ENCODE measurements at regions not wholly inside any gene's neighbourhood (a gene's known extent, or its start where the extent isn't known, plus 50 kb on each side); places are given as distances from the start of the nearest gene placed in this dataset.

- TF ChIP-seq SIN3A (IDR thresholded peaks at IDR 0.05; ENCODE audit: borderline replicate concordance, insufficient read depth, low read length) (no peak), TAF1 (IDR thresholded peaks at IDR 0.05; ENCODE audit: borderline replicate concordance, insufficient read depth, low read length) (no peak), POLR2AphosphoS5 (IDR thresholded peaks at IDR 0.05; ENCODE audit: low read depth, low read length) (no peak), FOXP2 (optimal IDR thresholded peaks at IDR 0.05; ENCODE audit: borderline replicate concordance, extremely low read depth, extremely low read length, insufficient read depth) (no peak)
- TF ChIP-seq, protein P1, sequence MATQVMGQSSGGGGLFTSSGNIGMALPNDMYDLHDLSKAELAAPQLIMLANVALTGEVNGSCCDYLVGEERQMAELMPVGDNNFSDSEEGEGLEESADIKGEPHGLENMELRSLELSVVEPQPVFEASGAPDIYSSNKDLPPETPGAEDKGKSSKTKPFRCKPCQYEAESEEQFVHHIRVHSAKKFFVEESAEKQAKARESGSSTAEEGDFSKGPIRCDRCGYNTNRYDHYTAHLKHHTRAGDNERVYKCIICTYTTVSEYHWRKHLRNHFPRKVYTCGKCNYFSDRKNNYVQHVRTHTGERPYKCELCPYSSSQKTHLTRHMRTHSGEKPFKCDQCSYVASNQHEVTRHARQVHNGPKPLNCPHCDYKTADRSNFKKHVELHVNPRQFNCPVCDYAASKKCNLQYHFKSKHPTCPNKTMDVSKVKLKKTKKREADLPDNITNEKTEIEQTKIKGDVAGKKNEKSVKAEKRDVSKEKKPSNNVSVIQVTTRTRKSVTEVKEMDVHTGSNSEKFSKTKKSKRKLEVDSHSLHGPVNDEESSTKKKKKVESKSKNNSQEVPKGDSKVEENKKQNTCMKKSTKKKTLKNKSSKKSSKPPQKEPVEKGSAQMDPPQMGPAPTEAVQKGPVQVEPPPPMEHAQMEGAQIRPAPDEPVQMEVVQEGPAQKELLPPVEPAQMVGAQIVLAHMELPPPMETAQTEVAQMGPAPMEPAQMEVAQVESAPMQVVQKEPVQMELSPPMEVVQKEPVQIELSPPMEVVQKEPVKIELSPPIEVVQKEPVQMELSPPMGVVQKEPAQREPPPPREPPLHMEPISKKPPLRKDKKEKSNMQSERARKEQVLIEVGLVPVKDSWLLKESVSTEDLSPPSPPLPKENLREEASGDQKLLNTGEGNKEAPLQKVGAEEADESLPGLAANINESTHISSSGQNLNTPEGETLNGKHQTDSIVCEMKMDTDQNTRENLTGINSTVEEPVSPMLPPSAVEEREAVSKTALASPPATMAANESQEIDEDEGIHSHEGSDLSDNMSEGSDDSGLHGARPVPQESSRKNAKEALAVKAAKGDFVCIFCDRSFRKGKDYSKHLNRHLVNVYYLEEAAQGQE (IDR thresholded peaks at IDR 0.05; ENCODE audit: insufficient read depth in 1 of 2, low read depth in 2 of 2, low read length in 2 of 2): no peak
Measured at GRCh38 chr4:138300616-138301015, 58.5 kb upstream of the SLC7A11 start.

GRCh38 chr4:138299881-138300280 is 57.7 kb upstream of the SLC7A11 start:
- TF ChIP-seq SIN3A (IDR thresholded peaks at IDR 0.05; ENCODE audit: borderline replicate concordance, insufficient read depth, low read length) (no peak), TAF1 (IDR thresholded peaks at IDR 0.05; ENCODE audit: borderline replicate concordance, insufficient read depth, low read length) (no peak), FOXP2 (optimal IDR thresholded peaks at IDR 0.05; ENCODE audit: borderline replicate concordance, extremely low read depth, extremely low read length, insufficient read depth) (no peak), POLR2AphosphoS5 (IDR thresholded peaks at IDR 0.05; ENCODE audit: low read depth, low read length) (no peak)
- TF ChIP-seq, protein P1 (IDR thresholded peaks at IDR 0.05; ENCODE audit: insufficient read depth in 1 of 2, low read depth in 2 of 2, low read length in 2 of 2): no peak

GRCh38 chr4:138298866-138299265 is 56.7 kb upstream of the SLC7A11 start:
- TF ChIP-seq FOXP2 (optimal IDR thresholded peaks at IDR 0.05; ENCODE audit: borderline replicate concordance, extremely low read depth, extremely low read length, insufficient read depth) (no peak), TAF1 (IDR thresholded peaks at IDR 0.05; ENCODE audit: borderline replicate concordance, insufficient read depth, low read length) (no peak), POLR2AphosphoS5 (IDR thresholded peaks at IDR 0.05; ENCODE audit: low read depth, low read length) (no peak), SIN3A (IDR thresholded peaks at IDR 0.05; ENCODE audit: borderline replicate concordance, insufficient read depth, low read length) (no peak)
- TF ChIP-seq, protein P1 (IDR thresholded peaks at IDR 0.05; ENCODE audit: insufficient read depth in 1 of 2, low read depth in 2 of 2, low read length in 2 of 2): no peak

DNA sequence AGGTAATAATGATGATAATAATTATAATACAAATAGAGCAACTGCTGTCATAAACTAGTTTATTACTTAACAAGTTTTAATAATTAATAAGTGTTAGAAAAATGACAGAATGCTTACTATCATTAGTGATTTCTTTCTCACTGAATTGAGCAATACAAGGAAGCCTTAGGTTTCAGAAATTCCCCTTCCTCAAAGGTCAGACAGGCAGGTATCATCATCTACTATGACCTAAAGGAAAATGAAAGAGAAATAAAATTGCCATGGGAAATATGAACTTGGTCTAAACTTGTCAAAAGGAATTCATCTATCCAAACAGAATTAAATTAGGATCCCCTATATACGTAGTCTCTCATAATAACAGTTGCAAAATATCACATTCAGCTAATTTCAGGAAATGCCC is 56.3 kb upstream of the SLC7A11 start:
- no peak for TF ChIP-seq SIN3A (IDR thresholded peaks at IDR 0.05; ENCODE audit: borderline replicate concordance, insufficient read depth, low read length)
- TF ChIP-seq TAF1 (IDR thresholded peaks at IDR 0.05; ENCODE audit: borderline replicate concordance, insufficient read depth, low read length): no peak
- no peak for TF ChIP-seq FOXP2 (optimal IDR thresholded peaks at IDR 0.05; ENCODE audit: borderline replicate concordance, extremely low read depth, extremely low read length, insufficient read depth)
- TF ChIP-seq, protein P1 (IDR thresholded peaks at IDR 0.05; ENCODE audit: insufficient read depth in 1 of 2, low read depth in 2 of 2, low read length in 2 of 2): no peak
- TF ChIP-seq POLR2AphosphoS5 (IDR thresholded peaks at IDR 0.05; ENCODE audit: low read depth, low read length): no peak

Measured in PFSK-1 (cell line).